Dermis microvascular lymphatic vessel endothelial cell (primary cell): ENCODE measurements at regions not wholly inside any gene's neighbourhood (a gene's known extent, or its start where the extent isn't known, plus 50 kb on each side); places are given as distances from the start of the nearest gene placed in this dataset.

ENCODE experiments used
- DNase-seq, 2 donors: peaks; one replicate each; pipeline versions ENCODE4 v3.0.0 to v3.0.0-alpha.2; 2010; ENCODE audit warnings: low read depth in 2 of 2

DNA sequence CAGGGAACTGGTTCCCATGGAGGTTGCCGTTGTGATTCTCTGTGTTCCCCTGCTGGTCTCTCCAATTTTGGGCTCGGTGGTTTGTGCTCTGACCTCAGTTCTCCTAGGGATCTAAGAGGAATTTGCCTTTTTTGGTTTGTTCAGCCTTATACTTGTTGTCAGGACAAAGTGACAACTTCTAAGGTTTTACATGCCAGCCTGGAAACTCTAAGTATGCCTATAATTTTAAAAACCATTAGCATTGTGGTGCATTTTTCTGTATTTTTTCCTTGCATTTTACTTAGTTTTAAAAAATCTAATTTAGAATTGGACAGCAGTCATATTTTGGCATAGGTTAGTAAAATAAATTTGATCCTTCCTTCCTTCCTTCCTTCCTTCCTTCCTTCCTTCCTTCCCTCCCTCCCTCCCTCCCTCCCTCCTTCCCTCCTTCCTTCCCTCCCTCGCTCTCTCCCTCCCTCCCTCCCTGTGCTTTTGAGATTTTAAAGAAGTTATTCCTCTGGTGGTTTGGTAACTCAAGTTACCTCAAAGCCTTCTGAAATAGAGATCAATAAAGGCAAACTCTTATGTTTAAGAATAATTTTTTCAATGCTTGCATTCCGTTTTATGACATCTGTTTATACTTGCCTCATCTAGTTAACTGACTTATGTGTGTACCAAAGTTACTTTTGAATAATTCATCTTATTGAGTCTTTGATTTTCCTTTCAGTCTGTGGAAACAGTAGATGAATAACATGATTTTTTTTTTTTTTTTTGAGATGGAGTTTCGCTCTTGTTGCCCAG lies 141.3 kb upstream of the RGS17 start:
- no peak for DNase-seq

DNA sequence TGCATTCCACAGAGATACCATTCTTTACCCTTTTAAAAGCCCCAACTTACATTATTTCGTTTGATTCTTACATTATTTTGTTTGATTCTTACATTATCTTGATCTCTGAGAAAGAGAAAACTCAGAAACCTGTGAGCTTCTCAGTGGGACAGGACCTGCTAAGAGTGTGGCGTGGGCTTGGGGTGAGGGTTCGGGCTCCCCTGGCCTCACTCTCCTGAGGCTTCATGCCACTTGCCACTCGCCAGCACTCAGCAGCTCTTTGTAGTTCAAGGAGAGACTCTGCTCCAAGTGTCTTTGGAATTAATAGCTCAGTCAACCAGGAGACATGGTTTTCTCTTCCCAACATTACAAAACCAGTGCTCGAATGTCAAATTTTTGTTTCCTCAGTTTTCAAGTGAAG lies 132.4 kb upstream of the RGS17 start:
- no peak for DNase-seq

DNA sequence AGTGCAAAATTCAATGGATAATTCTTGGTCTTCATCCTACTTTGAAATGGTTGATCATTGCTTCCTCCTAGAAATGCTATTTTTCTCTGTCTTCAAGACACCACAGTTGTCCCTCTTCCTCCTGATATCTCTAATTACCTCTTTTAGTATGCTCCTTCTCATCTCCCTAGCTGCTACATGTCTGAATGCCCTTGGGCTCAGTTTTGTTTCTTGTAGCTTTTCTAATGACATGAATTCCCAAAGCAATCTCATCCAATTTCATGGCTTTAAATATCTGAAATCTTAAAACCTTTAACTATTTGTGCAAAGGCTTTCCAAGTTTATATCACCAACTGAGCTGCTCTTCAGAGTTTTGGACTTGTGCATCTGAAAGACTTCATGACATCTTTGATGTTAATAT lies 120.2 kb upstream of the RGS17 start:
- no peak for DNase-seq

DNA sequence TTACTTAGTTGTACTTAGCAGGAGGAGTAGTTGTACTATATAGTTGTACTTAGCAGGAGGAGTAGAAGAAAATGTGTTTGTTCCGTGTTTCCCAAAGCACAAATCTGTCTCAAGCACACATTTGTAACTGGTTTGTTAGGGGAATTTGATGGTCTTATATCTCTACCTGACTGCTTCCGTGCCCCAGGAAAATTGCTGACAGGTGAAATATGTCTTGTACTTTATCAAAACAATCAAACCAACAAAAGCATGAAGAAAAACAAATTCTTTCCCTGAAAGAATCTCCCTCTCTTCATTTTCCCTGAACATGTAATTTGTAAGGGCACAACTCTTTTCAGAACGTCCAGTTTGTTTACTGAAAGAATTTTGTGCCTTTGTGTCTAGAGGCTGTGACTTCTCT lies 106.6 kb upstream of the RGS17 start:
- no peak for DNase-seq

DNA sequence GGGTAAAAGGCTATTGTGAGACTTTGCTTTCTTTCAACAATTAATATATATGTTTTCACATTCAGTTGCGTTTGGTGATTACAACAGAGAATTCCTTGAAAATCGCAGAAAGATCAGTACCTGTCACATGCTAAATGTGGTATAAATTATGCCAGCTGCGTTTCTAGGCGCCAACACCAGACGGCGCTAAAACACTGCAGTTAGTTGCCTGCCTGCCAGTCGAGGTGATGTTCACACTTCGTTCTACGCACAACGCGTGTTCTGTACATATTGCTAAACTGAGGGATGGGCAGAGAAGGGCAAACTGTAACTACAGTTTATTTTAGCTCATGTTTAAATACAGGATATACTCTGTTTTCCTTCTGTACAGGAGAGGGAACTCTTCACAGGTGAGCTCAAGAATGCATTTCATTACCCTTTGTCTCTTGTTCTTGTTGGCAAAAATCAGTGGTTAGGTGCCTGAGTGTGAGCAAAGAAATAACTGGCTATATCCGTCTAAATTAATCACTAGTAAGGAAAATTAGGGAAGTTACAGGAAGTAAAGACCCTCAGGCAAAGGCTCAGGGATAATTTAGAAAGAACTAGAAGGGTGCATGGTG lies 100.1 kb upstream of the RGS17 start:
- peak; percentile 27 to 58 for DNase-seq

DNA sequence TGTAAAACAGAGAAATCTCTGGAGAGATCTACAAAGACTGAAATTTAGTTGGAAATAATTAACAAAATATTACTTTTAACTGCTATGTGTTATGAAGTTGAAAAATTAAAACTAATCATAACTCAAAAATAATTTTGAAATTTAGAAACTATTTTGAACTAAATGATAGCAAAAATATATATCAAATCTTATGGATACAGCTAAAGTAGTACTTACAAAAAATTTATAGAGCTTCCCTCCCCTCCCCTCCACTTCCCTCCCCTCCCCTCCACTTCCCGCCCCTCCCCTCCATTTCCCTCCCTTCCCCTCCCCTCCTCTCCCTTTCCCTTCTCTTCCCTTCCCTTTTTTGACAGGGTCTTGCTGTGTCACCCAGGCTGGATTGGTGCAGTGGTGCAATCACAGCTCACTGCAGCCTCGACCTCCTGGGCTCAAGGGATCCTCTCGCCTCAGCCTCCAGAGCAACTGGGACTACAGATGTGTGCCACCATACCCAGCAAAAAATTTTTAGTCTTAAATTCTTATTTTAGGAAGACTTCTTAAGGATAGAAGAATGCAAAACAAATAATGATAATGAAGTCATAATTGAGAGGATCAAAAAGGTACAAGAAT lies 87.2 kb upstream of the RGS17 start:
- no peak for DNase-seq

DNA sequence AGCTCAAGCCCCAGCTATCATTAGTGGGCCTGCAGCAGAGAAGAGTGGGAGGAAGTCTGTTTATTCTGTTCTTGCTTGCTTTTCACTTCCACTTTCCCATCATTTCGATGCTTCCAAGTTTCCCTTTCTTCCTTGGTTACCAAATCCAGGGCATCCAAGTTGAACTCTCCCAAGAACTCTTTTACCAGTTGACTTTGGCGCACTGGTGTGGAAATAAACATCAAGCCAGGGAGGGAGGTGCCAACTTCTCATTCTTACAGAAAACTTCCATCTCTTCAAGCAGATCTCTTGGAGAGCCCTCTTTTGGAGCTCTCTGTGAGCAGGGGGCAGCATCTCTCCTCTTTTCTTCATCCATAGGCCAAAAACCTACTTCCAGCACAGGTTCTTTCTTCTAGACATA lies 85.7 kb upstream of the RGS17 start:
- no peak for DNase-seq

DNA sequence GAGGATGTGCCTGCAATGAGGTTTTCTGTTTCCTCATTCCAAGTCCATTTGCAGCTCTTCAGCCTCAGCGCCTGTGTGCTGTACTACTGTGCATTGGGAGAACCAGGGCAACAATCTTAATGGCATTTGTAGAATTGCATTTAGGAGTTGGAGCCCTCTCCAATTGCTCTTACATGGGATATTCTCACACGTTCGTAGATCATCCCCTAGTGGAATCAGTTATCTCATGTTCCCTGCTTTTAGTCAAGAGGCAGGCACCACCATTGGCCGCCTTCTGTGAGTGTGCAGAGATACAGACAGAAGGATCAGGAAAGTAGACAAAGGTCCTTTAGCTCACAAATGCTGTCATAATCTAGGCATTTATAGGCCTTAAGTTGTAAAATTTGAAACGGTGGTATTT lies 84.2 kb upstream of the RGS17 start:
- DNase-seq = peak; percentile 11 to 26

DNA sequence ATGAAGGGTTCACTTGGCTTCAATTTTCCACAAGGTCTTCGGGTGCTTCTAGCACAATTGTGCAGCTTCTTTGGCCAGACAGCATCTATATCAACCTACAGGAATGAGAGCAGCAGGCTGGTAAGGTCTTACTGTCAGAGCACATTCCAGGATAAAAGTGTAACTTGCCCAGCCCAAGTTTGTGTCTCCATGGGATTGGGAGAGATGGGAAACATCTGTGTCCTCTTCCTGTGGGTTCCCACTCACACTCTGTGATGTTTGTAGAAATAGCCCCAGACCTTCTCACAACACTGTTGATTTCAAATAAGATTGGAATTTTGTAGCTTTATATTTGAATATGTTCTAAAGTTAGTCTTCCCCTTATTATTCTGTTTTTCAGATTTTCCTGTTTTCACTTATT lies 83.4 kb upstream of the RGS17 start:
- DNase-seq = peak; percentile 40 to 60

DNA sequence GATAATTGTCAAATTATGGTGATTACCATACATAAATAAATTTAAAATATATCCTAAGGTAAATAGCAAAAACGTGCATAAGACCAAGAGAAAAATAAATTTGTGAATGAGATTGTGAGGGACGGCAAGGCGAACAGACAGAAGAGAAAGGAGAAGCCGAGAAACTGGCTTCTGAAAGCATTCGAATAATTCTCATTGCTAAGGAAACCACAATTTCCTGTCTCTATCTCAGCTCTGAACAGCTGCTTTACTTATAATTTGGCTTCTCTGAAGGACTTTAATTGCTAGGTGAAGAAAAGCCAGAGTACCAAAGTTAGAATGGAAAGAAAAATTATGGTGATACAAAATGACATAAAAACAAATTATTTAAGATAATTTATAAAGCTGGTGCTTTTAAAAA lies 79.0 kb upstream of the RGS17 start:
- DNase-seq = no peak

DNA sequence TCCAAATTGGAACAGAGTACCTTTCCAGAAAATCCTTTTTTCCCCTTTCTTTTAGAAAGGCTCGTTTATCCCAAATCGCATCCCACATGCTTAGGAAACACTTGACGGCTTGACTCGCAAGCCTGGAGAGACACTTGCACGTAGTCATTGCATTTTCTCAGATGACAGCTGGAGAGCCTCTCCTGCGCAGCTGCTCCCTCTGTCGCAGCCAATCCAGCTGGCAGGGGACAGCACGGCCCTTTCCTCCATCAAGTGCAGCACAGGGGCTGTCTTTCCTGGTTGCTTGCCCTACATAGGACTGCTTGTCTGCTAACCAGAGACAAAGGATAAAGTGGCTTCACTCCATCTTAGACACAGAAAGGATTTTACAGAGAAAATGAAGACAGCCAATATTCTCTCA lies 77.6 kb upstream of the RGS17 start:
- DNase-seq = no peak

DNA sequence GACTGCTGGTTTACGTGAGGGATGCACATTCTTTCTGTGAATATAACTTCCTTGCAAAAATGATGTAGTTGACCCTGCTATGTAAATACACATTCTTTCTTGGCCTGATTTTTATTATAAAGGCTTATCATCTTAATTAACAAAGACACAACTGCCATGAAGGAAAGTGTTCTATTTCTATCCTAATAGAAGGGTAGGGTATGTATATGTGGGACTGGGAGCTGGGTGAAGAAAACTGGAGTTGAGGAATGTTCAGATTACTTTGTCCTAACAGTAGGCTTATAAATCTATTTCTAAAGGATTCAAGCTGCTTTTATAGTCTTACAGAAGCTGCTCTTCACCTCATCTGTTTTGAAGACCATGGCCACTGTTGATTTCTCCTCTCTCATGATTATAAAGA lies 76.5 kb upstream of the RGS17 start:
- no peak for DNase-seq

DNA sequence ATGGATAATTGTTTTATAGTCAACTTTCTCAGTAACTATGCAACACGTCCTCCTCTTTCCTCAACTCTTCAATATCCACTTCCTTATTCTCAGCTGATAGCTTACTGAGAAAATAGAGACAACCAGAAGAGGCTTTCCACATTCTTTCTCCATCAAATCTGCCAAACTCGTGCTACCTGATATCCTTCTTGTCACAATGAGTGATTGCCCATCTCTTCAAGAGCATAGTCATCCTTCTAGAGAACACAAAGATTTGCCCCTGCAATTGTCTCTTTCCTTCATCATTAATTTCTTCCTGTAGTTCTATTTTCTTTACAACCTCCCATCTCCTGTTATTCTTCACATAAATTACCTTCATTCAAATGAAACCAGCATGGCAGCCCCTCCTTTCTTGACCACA lies 75.9 kb upstream of the RGS17 start:
- no peak for DNase-seq

DNA sequence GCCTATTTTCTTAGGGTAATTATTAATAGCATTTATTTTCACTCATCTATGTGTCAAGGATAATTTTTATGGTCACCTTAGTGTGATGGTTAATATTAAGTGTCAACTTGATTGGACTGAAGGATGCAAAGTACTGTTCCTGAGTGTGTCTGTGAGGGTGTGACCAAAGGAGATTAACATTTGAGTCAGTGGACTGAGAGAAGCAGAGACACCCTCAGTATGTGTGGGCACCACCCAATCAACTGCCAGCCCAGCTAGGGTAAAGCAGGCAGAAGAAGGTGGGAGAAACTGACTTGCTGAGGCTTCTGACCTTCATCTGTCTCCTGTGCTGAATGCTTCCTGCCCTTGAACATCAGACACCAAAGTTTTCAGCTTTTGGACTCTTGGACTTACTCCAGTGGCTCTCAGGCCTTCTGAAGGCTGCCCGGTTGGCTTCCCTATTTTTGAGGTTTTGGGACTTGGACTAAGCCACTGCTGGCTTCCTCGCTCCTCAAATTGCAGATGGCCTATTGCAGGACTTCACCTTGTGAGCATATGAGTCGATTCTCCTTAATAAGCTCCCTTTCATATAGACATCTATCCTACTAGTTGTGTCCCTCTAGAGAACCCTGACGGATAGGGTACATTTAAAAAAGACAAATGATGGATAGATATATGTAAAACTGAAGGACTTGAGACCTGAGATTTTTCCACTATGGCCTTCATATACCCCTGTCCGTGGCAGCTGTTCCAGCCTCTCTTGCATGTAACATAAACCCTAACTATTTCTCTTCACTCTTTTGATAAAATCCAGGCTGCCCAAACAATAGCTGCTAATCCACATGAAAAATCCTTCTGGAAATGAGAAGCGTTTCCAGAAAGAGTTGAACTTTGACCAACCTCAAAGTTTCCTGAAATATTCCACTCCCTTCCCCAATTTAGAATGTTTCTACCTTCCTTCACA lies 62.1 kb upstream of the RGS17 start:
- no peak for DNase-seq

DNA sequence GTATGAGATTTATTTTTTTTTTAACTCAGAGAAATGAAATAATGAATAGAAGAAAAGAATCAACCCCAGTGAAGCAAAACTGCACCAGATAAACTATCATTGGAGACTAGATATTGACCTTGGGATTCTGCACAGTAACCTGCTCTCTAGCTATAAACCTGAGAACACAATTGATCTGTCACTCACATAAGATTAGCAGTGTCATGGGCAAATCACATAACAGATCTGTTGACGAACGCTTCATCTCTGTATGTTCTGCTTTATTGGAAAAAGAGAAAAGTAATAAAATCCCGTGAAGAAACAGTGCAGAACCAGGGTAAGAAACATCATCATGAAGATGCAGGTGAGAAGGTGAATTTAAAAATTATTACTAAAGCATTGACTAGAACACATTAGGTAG lies 52.8 kb upstream of the RGS17 start:
- DNase-seq = no peak
